HCT116 (cell line): ENCODE measurements at regions not wholly inside any gene's neighbourhood (a gene's known extent, or its start where the extent isn't known, plus 50 kb on each side); places are given as distances from the start of the nearest gene placed in this dataset.

Source experiments
- CBX3 ChIP-seq: IDR thresholded peaks from 2 replicates; pipeline ENCODE4 v1.6.1; 2012; ENCODE audit warnings: low read depth
- EZH2phosphoT487 ChIP-seq: fragments of 200-600 bp; IDR thresholded peaks from 2 replicates; pipeline ENCODE4 v1.6.1; 2018; ENCODE audit warnings: antibody characterized with exemption, borderline replicate concordance
- POLR2A ChIP-seq: IDR thresholded peaks from 2 replicates; pipeline ENCODE4 v1.7.0; 2011; ENCODE audit warnings: borderline replicate concordance; ENCODE audit not compliant: insufficient read depth, insufficient read length; ENCODE audit errors: extremely low read depth
- POLR2AphosphoS5 ChIP-seq: IDR thresholded peaks from 2 replicates; pipeline ENCODE4 v1.6.1; 2011; ENCODE audit warnings: mild to moderate bottlenecking, low read depth, low read length, moderate library complexity
- RAD21 ChIP-seq: IDR thresholded peaks from 2 replicates; pipeline ENCODE4 v1.6.1; 2012; ENCODE audit warnings: low read depth, mild to moderate bottlenecking
- SIN3A ChIP-seq: IDR thresholded peaks from 2 replicates; pipeline ENCODE4 v1.6.1; 2012; ENCODE audit warnings: low read depth
- ZFX ChIP-seq: fragments of 450-650 bp; IDR thresholded peaks from 2 replicates; pipeline ENCODE4 v1.6.1; 2017
- ZNF274 ChIP-seq: fragments of 200-500 bp; sonication (Bioruptor generic); IDR thresholded peaks from 2 replicates; pipeline ENCODE4 v1.6.1; 2014; ENCODE audit warnings: mild to moderate bottlenecking, low read depth, low read length, inconsistent platforms
- TF ChIP-seq, protein P1 (sequence below), 3 experiments: fragments of 200-600 bp in 1 of 3; sonication (generic) in 1 of 3; IDR thresholded peaks in 2 of 3; conservative IDR thresholded peaks in 1 of 3; 2 replicates each; pipeline ENCODE4 v1.5.1; 2012 to 2017; ENCODE audit warnings: low read depth in 2 of 3, low read length in 2 of 3, antibody characterized with exemption in 1 of 3, borderline replicate concordance in 1 of 3, control low read depth in 1 of 3, mild to moderate bottlenecking in 1 of 3, mixed read lengths in 1 of 3, mixed run types in 1 of 3, moderate library complexity in 1 of 3; ENCODE audit not compliant: insufficient read depth in 1 of 3

DNA sequence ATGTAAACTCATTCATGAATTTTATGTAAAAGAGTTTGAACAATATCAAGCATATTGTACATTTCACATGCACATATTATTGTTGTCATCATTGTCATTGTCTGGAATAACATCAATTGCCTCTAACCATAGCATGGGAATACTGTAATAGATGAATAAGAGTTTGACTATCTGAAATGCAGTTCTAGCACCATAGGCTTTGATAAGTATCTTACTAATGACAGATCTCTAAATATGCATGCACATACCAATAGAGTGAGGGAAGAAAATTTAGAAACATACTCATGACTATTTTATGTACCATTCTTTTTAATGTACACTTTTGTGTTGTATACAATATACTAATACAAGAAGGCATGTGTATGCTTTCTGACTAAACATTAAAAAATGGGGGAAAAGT is 161.6 kb upstream of the SPRY1 start:
- TF ChIP-seq EZH2phosphoT487 = no peak
- no peak for TF ChIP-seq ZNF274
- TF ChIP-seq, protein P1, sequence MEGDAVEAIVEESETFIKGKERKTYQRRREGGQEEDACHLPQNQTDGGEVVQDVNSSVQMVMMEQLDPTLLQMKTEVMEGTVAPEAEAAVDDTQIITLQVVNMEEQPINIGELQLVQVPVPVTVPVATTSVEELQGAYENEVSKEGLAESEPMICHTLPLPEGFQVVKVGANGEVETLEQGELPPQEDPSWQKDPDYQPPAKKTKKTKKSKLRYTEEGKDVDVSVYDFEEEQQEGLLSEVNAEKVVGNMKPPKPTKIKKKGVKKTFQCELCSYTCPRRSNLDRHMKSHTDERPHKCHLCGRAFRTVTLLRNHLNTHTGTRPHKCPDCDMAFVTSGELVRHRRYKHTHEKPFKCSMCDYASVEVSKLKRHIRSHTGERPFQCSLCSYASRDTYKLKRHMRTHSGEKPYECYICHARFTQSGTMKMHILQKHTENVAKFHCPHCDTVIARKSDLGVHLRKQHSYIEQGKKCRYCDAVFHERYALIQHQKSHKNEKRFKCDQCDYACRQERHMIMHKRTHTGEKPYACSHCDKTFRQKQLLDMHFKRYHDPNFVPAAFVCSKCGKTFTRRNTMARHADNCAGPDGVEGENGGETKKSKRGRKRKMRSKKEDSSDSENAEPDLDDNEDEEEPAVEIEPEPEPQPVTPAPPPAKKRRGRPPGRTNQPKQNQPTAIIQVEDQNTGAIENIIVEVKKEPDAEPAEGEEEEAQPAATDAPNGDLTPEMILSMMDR (IDR thresholded peaks at IDR 0.05 in 2 of 3, conservative IDR thresholded peaks at IDR 0.05 in 1 of 3; ENCODE audit: borderline replicate concordance in 1 of 3, insufficient read depth in 1 of 3, low read depth in 2 of 3, low read length in 2 of 3) = no peak
- no peak for TF ChIP-seq SIN3A
- TF ChIP-seq POLR2A = no peak
- no peak for TF ChIP-seq POLR2AphosphoS5
- no peak for TF ChIP-seq ZFX
- no peak for TF ChIP-seq CBX3
- no peak for TF ChIP-seq RAD21
